ACC112 (cell line): ENCODE measurements at regions not wholly inside any gene's neighbourhood (a gene's known extent, or its start where the extent isn't known, plus 50 kb on each side); places are given as distances from the start of the nearest gene placed in this dataset.

ENCODE experiments used
- H2AFZ ChIP-seq: fragments of 200-600 bp; sonication (generic); one replicate; pipeline ENCODE4 v1.6.0; 2017; ENCODE audit warnings: antibody characterized with exemption, low read length; ENCODE audit not compliant: unreplicated experiment
- H3K27ac ChIP-seq: fragments of 200-600 bp; sonication (generic); 2 replicates; pipeline ENCODE4 v1.5.1; 2014; ENCODE audit warnings: low read depth, mild to moderate bottlenecking, antibody characterized with exemption, low read length, moderate library complexity
- H3K27me3 ChIP-seq: fragments of 200-600 bp; sonication (generic); 2 replicates; pipeline ENCODE4 v1.6.1; 2014; ENCODE audit warnings: mild to moderate bottlenecking, antibody characterized with exemption, low read length, moderate library complexity, mixed read lengths; ENCODE audit not compliant: insufficient read depth
- H3K36me3 ChIP-seq: fragments of 200-600 bp; sonication (generic); 2 replicates; pipeline ENCODE4 v1.6.1; 2016; ENCODE audit warnings: mild to moderate bottlenecking, antibody characterized with exemption, low read length, moderate library complexity, mixed read lengths; ENCODE audit not compliant: insufficient read depth
- H3K4me1 ChIP-seq: fragments of 200-600 bp; sonication (generic); one replicate; pipeline ENCODE4 v1.6.1; 2016; ENCODE audit warnings: low read length, mixed read lengths; ENCODE audit not compliant: insufficient read depth, unreplicated experiment, control insufficient read depth
- H3K4me3 ChIP-seq: fragments of 200-600 bp; sonication (generic); 2 replicates; pipeline ENCODE4 v1.5.1; 2014; ENCODE audit warnings: mild to moderate bottlenecking, low read depth, low read length
- H3K79me2 ChIP-seq: fragments of 200-600 bp; sonication (generic); one replicate; pipeline ENCODE4 v1.6.0; 2016; ENCODE audit warnings: low read length; ENCODE audit not compliant: control insufficient read depth, unreplicated experiment, insufficient read depth

DNA sequence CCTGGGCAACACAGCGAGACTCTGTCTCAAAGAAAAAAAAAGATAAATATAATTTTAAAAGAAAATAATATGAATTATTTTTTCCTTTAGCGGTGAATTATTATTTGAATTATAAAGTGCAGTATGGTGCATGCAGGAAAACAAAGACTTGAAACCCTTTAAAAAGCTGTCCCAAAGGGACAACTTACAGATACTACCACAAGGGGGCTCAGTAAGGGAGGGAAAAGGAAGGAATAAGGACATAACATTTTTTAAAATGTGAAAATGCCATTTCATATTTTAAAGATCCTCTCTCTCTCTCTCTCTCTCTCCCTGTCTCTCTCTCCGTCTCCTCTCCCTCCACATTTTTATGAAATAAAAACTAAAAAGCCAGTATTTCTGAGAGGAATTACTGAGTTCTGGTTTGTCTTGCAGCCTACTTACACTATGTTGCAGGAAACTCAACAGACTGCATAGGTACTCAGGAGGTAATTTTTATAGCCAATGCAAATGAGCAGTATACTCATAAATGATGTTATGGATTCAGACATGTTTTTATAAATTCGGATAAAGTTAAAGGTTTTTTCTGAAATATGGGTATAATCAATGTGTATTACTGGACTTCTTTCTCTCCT is 455.0 kb upstream of the GJE1 start:
- Histone ChIP-seq H3K4me3 (no peak overlapping the region), H2AFZ (peak overlapping the region; percentile 46)

GRCh38 chr6:141675957-141676356 is 456.8 kb upstream of the GJE1 start:
- no peaks in the 10 kb centered on the region for H3K4me1 ChIP-seq
- H3K36me3 ChIP-seq: no peaks in the 10 kb centered on the region
- H3K27me3 ChIP-seq: no peaks in the 10 kb centered on the region
- H3K27ac ChIP-seq: no peak overlapping the region
- H2AFZ ChIP-seq: peak overlapping the region; percentile 78
- no peak overlapping the region for H3K4me3 ChIP-seq
- no peaks in the 10 kb centered on the region for H3K79me2 ChIP-seq

More for the DNA sequence above, 455.0 kb upstream of the GJE1 start:
- Histone ChIP-seq H3K4me1 (no peaks in the 10 kb centered on the region), H3K36me3 (no peaks in the 10 kb centered on the region), H3K79me2 (no peaks in the 10 kb centered on the region), H3K27me3 (no peaks in the 10 kb centered on the region), H3K27ac (no peak overlapping the region)

DNA sequence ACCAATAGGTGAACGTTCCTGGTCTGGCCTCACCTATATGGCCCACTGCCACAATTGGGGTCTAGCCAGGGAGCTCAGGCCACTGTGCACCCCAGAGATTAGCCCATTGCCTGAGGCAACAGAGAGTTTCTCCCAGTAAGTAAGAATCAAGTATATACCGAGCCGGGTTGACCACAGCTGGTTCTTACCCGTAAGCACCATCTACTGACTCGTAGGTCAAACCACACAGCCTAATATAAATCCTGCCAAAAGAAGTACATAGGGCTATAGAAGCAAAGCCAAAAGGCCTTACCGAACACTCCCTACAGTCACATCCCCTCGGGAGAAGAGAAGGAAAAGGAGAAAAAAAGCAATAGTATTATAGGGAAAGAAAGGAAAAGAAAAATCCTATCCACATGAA is 463.6 kb upstream of the GJE1 start:
- Histone ChIP-seq H2AFZ (no peak overlapping the region), H3K79me2 (no peaks in the 10 kb centered on the region), H3K27ac (no peak overlapping the region), H3K4me1 (no peaks in the 10 kb centered on the region), H3K27me3 (no peaks in the 10 kb centered on the region), H3K36me3 (no peaks in the 10 kb centered on the region), H3K4me3 (no peak overlapping the region)

DNA sequence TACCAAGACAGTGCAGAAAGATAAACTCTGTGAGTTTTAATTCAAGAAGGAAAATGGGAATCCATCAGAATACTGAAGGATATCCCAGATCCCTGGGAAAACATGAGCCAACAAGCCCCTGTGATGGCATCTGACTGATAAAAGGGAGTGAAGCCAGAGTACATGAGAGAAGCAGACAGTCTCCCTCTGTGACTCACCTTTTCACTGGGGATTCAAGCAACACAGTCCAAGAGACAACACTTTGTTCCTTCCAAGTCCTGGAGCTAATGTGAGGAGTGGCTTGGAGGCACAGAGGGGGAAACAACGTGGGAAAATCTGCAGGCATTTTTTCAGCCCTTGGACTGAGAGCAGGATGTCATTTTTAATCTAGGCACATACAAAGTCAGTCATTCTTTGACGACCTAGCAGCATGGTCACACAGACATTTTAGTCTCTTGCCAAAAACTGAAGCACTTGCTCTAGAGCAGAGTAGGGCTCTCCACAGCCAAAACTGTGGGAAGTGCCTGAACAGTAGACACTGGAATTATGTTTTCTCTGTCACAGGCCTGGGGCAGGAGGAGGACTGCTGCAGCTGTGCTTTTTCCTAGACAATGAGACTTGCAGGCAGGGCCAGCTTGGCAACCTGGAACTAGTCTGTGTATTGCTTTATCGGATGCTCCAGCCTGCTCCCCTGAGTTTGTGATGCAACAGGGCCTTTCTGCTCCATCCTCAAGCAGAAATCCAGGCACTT is 465.0 kb upstream of the GJE1 start:
- H3K27ac ChIP-seq: no peak overlapping the region
- no peaks in the 10 kb centered on the region for H3K27me3 ChIP-seq
- H3K36me3 ChIP-seq: no peaks in the 10 kb centered on the region
- no peaks in the 10 kb centered on the region for H3K79me2 ChIP-seq
- H3K4me3 ChIP-seq: no peak overlapping the region
- H3K4me1 ChIP-seq: no peaks in the 10 kb centered on the region
- no peak overlapping the region for H2AFZ ChIP-seq

GRCh38 chr6:141666187-141666586 is 466.5 kb upstream of the GJE1 start:
- no peaks in the 10 kb centered on the region for H3K36me3 ChIP-seq
- no peaks in the 10 kb centered on the region for H3K27me3 ChIP-seq
- no peaks in the 10 kb centered on the region for H3K4me1 ChIP-seq
- no peak overlapping the region for H3K4me3 ChIP-seq
- no peak overlapping the region for H3K27ac ChIP-seq
- H3K79me2 ChIP-seq: no peaks in the 10 kb centered on the region
- H2AFZ ChIP-seq: no peak overlapping the region

DNA sequence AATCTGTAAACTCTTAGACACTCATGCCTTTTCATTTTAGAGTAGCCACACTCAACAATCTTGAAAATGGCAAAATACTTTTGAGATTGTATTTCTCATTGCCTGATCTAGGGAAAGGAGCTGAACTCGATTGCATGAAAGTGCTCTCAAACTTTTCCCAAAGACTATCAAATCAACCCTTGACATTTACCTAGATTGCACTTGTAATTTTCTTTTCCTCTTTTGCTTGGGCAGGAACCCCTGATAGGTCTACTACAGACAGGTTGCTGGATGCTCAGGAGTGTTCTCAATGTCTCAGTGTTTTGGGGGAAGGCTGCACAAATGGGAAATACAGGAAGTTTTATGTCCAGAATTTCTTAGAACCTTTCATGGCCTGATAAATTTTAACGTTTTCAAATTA is 468.0 kb upstream of the GJE1 start:
- no peak overlapping the region for H3K4me3 ChIP-seq
- H2AFZ ChIP-seq: no peak overlapping the region
- H3K27me3 ChIP-seq: no peaks in the 10 kb centered on the region
- H3K79me2 ChIP-seq: no peaks in the 10 kb centered on the region
- no peaks in the 10 kb centered on the region for H3K4me1 ChIP-seq
- no peak overlapping the region for H3K27ac ChIP-seq
- H3K36me3 ChIP-seq: no peaks in the 10 kb centered on the region

DNA sequence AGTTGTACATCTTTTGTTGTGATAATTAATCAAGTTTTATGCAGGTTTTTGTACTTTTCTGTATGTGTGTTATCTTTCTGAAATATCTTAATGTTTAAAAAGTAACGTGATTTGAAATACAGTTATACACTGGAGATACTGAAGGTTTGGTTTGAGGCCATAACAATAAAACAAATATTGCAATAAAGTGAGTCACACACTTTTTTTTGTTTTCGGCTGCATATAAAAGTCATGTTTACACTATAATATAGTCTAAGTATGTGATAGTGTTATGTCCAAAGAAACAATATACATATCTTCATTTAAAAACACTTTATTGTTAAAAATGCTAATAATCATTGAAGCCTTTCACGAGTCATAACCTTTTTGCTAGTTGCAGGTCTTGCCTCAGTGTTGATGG is 473.1 kb upstream of the GJE1 start:
- no peak overlapping the region for H3K27ac ChIP-seq
- H3K4me3 ChIP-seq: no peak overlapping the region
- H2AFZ ChIP-seq: no peak overlapping the region
- no peaks in the 10 kb centered on the region for H3K36me3 ChIP-seq
- H3K4me1 ChIP-seq: no peaks in the 10 kb centered on the region
- H3K79me2 ChIP-seq: no peaks in the 10 kb centered on the region
- H3K27me3 ChIP-seq: no peaks in the 10 kb centered on the region

DNA sequence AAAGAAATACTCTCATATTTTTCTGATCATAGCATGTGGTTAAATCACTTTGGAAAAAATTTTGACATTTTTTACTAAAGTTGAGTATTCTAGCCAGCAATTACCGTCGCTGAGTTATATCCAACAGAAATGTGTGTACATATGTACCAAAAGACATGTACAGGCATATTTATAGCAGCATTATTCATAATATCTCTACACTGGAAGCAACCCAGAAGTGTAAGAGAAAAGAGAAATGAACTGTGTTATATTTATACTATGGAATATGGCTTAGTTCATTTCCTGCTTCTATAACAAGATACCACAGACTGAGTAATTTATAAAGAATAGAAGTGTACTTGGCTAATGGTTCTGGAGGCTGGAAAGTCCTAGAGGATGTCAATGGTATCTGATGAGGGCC is 474.0 kb upstream of the GJE1 start:
- Histone ChIP-seq H3K4me1 (no peaks in the 10 kb centered on the region), H3K36me3 (no peaks in the 10 kb centered on the region), H2AFZ (no peak overlapping the region), H3K4me3 (no peak overlapping the region), H3K27ac (no peak overlapping the region), H3K79me2 (no peaks in the 10 kb centered on the region), H3K27me3 (no peaks in the 10 kb centered on the region)

DNA sequence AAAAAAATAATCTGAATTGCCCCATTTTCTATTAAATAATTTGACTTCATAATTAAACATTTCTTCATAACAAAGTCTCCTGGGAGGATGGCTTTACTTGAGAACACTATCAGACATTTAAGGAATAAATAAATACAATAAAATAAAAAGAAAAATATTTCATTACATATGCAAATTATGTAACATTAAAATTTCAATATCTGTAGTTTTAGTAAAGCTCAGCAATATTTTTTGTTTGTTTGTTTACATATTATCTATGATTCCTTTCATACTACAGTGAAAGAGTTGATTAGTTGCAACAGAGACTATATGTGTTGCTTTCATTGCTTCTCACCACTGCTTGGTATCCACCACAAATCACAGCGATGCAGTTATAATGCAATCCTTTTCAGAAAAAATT is 474.9 kb upstream of the GJE1 start:
- H3K4me1 ChIP-seq: no peaks in the 10 kb centered on the region
- H3K36me3 ChIP-seq: no peaks in the 10 kb centered on the region
- no peaks in the 10 kb centered on the region for H3K79me2 ChIP-seq
- no peak overlapping the region for H3K4me3 ChIP-seq
- no peak overlapping the region for H3K27ac ChIP-seq
- H3K27me3 ChIP-seq: no peaks in the 10 kb centered on the region
- no peak overlapping the region for H2AFZ ChIP-seq

GRCh38 chr6:141653590-141653989 is 479.1 kb upstream of the GJE1 start:
- H3K27me3 ChIP-seq: no peaks in the 10 kb centered on the region

DNA sequence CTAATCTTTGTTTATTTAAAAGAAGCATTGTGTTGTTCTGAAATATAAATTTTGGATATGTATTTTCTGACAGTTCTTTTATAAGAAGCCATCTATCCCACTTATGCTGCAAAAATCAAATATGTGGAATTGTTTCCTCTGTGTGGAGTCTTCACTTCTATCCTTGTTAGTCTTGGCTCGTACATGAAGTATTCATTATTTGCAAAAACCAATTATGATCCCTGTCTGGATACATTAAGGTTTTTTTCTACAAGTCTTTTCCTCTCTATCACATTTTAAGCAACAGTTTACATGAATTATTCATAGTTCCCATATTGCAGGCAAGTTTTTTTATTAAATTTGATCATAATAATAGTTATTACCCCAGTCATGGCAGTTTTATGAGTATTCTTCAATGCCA is 490.8 kb upstream of the GJE1 start:
- no peaks in the 10 kb centered on the region for H3K4me1 ChIP-seq
- H3K36me3 ChIP-seq: no peaks in the 10 kb centered on the region
- H3K4me3 ChIP-seq: no peak overlapping the region
- H3K27me3 ChIP-seq: no peaks in the 10 kb centered on the region
- peak overlapping the region; percentile 14 for H2AFZ ChIP-seq
- no peak overlapping the region for H3K27ac ChIP-seq
- H3K79me2 ChIP-seq: no peaks in the 10 kb centered on the region

More at GRCh38 chr6:141653590-141653989, 479.1 kb upstream of the GJE1 start:
- H3K4me1 ChIP-seq: no peaks in the 10 kb centered on the region
- H2AFZ ChIP-seq: no peak overlapping the region
- no peak overlapping the region for H3K27ac ChIP-seq
- no peaks in the 10 kb centered on the region for H3K79me2 ChIP-seq
- H3K36me3 ChIP-seq: no peaks in the 10 kb centered on the region
- H3K4me3 ChIP-seq: no peak overlapping the region
